Panc1 (cell line): ENCODE measurements at regions not wholly inside any gene's neighbourhood (a gene's known extent, or its start where the extent isn't known, plus 50 kb on each side); places are given as distances from the start of the nearest gene placed in this dataset.

Experiments
- ATAC-seq: fragments of 200-7000 bp; cut with Tn5 transposase; 2 replicates; pipeline ENCODE4 v1.9.1; 2020; ENCODE audit warnings: mild to moderate bottlenecking, moderate library complexity
- BruUV-seq: library from RNA; stranded (reverse); fragments of 400-500 nt; replicated peaks from 2 replicates; lab custom pipeline; 2021; lab: Mats Ljungman, UMichigan
- CTCF ChIA-PET: fragments of 300-600 bp; sonication (Branson Sonifier 250); formaldehyde crosslinking; loops from one replicate; lab custom pipeline; 2022; ENCODE audit warnings: antibody characterized with exemption; lab: Charles Lee
- POLR2A ChIA-PET: fragments of 300-600 bp; sonication (Branson Sonifier 250); formaldehyde crosslinking; loops from one replicate; lab custom pipeline; 2022; ENCODE audit warnings: antibody characterized with exemption; lab: Charles Lee
- DNase-seq: peaks from one replicate; pipeline ENCODE4 v3.0.0-alpha.2; 2010; ENCODE audit warnings: low read depth, low spot score
- H3K27ac ChIP-seq: 2 replicates; pipeline ENCODE4 v1.5.1; 2011; ENCODE audit warnings: mild to moderate bottlenecking, low read length, inconsistent platforms
- H3K27me3 ChIP-seq: fragments of 200-500 bp; sonication (Bioruptor generic); 2 replicates; pipeline ENCODE4 v1.6.0; 2014; ENCODE audit warnings: low read length, inconsistent platforms; ENCODE audit not compliant: control insufficient read depth, insufficient read depth
- H3K36me3 ChIP-seq: fragments of 200-500 bp; sonication (Bioruptor generic); 2 replicates; pipeline ENCODE4 v1.5.1; 2014; ENCODE audit warnings: inconsistent platforms, mild to moderate bottlenecking, low read length, moderate library complexity; ENCODE audit not compliant: control insufficient read depth, insufficient read depth
- H3K4me1 ChIP-seq: 2 replicates; pipeline ENCODE4 v1.5.1; 2011; ENCODE audit warnings: inconsistent platforms, mild to moderate bottlenecking, low read length, moderate library complexity; ENCODE audit not compliant: control insufficient read depth, insufficient read depth
- H3K4me3 ChIP-seq, 2 experiments: 2 replicates each; pipeline ENCODE4 v1.5.1; 2011 to 2012; ENCODE audit warnings: low read depth in 2 of 2, low read length in 2 of 2, mild to moderate bottlenecking in 2 of 2, inconsistent platforms in 1 of 2, moderate library complexity in 1 of 2
- H3K9me3 ChIP-seq: fragments of 200-500 bp; sonication (Bioruptor generic); 2 replicates; pipeline ENCODE4 v1.5.1; 2014; ENCODE audit warnings: low read depth, mild to moderate bottlenecking, inconsistent platforms, low read length, moderate library complexity; ENCODE audit not compliant: control insufficient read depth, insufficient read depth
- POLR2AphosphoS5 ChIP-seq: IDR thresholded peaks from 2 replicates; pipeline ENCODE4 v1.6.1; 2012; ENCODE audit warnings: mild to moderate bottlenecking, low read depth, low read length, moderate library complexity
- REST ChIP-seq, 2 experiments: IDR thresholded peaks; 2 replicates each; pipeline ENCODE4 v1.6.1; 2011 to 2012; ENCODE audit warnings: low read depth in 2 of 2, control low read depth in 1 of 2, low read length in 1 of 2, mild to moderate bottlenecking in 1 of 2, moderate library complexity in 1 of 2; ENCODE audit not compliant: insufficient read depth in 1 of 2
- SIN3A ChIP-seq: IDR thresholded peaks from 2 replicates; pipeline ENCODE4 v1.6.1; 2012; ENCODE audit warnings: low read depth, mild to moderate bottlenecking, low read length, moderate library complexity, borderline replicate concordance; ENCODE audit not compliant: insufficient read depth
- TCF7L2 ChIP-seq: IDR thresholded peaks from 2 replicates; pipeline ENCODE4 v1.6.1; 2011; ENCODE audit warnings: mild to moderate bottlenecking, low read depth, low read length, inconsistent platforms
- in situ Hi-C: cut with HindIII; loops from 2 replicates; pipeline ENCODE4 v1.10.0; 2016; ENCODE audit warnings: low sequenced_read_pairs, low pct_unique_long_range_greater_than_20kb
- intact Hi-C: fragments of 100-400 bp; cut with micrococcal nuclease; formaldehyde crosslinking; loops from one replicate; pipeline ENCODE4 v1.10.0; 2022; ENCODE audit not compliant: unreplicated experiment
- TF ChIP-seq, protein P1 (sequence below): fragments of 450-650 bp; IDR thresholded peaks from 2 replicates; pipeline ENCODE4 v1.5.1; 2017; ENCODE audit warnings: mild to moderate bottlenecking

DNA sequence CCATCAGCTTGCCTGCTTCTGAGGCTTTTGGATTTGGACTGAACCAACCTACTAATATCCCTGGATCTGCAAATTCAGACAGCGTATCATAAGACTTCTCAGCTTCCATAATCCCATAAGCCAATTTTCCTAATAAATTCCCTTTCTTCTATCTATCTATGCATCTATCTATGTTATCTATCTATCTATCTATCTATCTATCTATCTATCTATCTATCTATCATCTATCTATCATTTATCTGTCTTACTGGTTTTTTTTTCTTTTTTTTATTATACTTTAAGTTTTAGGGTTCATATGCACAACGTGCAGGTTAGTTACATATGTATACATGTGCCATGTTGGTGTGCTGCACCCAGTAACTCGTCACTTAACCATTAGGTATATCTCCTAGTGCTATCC lies 2045.4 kb upstream of the CDH6 start:
- Histone ChIP-seq H3K9me3 (no peaks in the 10 kb centered on the region), H3K4me1 (no peaks in the 10 kb centered on the region), H3K27me3 (no peaks in the 10 kb centered on the region), H3K36me3 (no peaks in the 10 kb centered on the region), H3K27ac (no peak overlapping the region), H3K4me3 (no peak overlapping the region)
- ATAC-seq = no peak
- TF ChIP-seq REST (IDR thresholded peaks at IDR 0.05; ENCODE audit: insufficient read depth in 1 of 2, low read depth in 2 of 2, low read length in 1 of 2) = no peak
- TF ChIP-seq, protein P1, sequence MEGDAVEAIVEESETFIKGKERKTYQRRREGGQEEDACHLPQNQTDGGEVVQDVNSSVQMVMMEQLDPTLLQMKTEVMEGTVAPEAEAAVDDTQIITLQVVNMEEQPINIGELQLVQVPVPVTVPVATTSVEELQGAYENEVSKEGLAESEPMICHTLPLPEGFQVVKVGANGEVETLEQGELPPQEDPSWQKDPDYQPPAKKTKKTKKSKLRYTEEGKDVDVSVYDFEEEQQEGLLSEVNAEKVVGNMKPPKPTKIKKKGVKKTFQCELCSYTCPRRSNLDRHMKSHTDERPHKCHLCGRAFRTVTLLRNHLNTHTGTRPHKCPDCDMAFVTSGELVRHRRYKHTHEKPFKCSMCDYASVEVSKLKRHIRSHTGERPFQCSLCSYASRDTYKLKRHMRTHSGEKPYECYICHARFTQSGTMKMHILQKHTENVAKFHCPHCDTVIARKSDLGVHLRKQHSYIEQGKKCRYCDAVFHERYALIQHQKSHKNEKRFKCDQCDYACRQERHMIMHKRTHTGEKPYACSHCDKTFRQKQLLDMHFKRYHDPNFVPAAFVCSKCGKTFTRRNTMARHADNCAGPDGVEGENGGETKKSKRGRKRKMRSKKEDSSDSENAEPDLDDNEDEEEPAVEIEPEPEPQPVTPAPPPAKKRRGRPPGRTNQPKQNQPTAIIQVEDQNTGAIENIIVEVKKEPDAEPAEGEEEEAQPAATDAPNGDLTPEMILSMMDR = no peak
- TF ChIP-seq SIN3A = no peak
- no peak for TF ChIP-seq POLR2AphosphoS5
- no peak for TF ChIP-seq TCF7L2
- ChIA-PET POLR2A (no interaction called here), CTCF (no interaction called here)
- intact Hi-C loops = no loop called here
- in situ Hi-C loops = no loop called here
- BruUV-seq = no TSS peak
- no peak for DNase-seq

GRCh38 chr5:29143266-29143665 lies 2050.2 kb upstream of the CDH6 start:
- Histone ChIP-seq H3K4me3 (no peak overlapping the region), H3K27me3 (no peaks in the 10 kb centered on the region), H3K9me3 (no peaks in the 10 kb centered on the region), H3K27ac (no peak overlapping the region), H3K36me3 (no peaks in the 10 kb centered on the region), H3K4me1 (no peaks in the 10 kb centered on the region)
- intact Hi-C loops = no loop called here
- no peak for DNase-seq
- no peak for TF ChIP-seq SIN3A
- TF ChIP-seq REST (IDR thresholded peaks at IDR 0.05; ENCODE audit: insufficient read depth in 1 of 2, low read depth in 2 of 2, low read length in 1 of 2) = no peak
- in situ Hi-C loops = no loop called here
- no TSS peak for BruUV-seq
- ChIA-PET POLR2A (no interaction called here), CTCF (no interaction called here)
- ATAC-seq = no peak
